G401.6 (cell line): ENCODE measurements at regions not wholly inside any gene's neighbourhood (a gene's known extent, or its start where the extent isn't known, plus 50 kb on each side); places are given as distances from the start of the nearest gene placed in this dataset.

Experiments used
- FAIRE-seq: peaks from 2 replicates; lab custom pipeline; 2012; peaks lifted over from hg19 to GRCh38; lab: Jason Lieb, UNC

DNA sequence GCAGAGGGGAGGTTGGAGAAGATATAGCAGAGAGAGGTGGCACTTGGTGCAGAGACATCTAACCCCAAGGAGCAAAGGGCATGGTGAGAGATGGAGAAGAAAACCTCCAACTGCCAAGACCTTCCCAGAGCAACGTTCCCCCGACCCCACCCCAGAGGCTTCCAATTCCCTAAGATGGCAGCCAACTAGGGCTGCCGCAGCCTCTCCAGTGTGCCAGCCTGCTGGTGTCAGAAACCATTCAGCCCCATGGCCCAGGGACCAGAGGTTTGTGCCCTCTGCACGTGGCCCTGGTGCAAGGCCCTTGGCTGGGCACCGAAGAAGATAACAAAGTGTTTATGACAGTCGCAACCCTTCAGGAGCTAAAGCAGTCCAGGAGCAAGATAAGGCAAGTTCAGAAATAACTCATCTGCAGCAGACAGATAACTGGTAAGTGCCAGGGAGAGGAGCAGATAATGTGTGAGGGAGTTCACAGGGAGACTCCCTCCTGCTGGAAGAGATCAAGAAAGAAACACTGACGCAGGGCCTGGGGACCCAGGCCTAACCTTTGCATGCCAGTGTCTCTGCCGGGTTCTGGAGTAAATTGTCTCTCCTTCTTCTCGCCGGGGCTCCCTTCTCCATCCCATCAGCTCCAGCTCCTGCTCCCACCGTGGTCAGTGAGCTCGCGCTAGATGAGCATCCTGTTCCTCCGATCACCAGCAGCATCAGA lies 66.1 kb upstream of the ID2 start:
- FAIRE-seq = no peak

GRCh38 chr2:8617048-8617447 lies 64.8 kb upstream of the ID2 start:
- no peak for FAIRE-seq

- no peak for FAIRE-seq
Observed at GRCh38 chr2:8617590-8617989, 64.3 kb upstream of the ID2 start.

GRCh38 chr2:8619071-8619470 lies 62.8 kb upstream of the ID2 start:
- FAIRE-seq = no peak

- no peak for FAIRE-seq
Observed at GRCh38 chr2:8620611-8621382, 61.1 kb upstream of the ID2 start.

DNA sequence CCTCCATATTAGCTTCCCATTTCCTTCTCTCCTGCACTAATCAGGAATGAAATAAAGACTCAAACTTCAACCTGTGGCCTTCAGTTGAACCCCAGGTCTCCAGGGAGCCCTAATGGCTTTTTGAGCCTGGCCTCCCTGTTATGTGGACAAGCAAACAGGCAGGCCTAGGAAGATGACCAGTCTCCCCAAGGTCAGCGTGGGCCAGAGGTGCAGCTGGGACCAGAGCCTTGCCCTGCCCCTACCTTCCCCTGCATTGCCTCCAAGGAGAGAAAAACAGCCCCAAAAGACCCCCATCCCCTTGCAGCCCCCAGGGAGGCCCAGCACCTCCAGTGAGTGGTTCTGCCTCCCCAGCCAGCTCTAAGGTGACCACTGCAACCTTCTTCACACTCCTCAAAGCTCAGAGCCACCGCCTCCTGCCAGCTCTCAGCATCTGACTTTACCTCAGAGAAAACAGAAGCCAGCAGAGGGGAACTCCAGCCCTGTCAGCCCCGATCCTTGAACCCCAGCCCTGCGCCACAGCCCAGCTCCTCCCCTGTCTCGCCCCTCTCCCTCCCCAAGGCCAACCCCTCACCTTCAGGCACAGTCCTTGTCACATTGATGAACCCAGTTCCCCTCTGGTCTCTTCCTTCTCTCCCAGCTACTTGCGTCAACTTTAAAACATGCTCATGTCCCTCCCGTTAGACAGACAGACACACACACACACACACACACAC lies 59.5 kb upstream of the ID2 start:
- FAIRE-seq = no peak

GRCh38 chr2:8622924-8623465 lies 58.9 kb upstream of the ID2 start:
- no peak for FAIRE-seq

DNA sequence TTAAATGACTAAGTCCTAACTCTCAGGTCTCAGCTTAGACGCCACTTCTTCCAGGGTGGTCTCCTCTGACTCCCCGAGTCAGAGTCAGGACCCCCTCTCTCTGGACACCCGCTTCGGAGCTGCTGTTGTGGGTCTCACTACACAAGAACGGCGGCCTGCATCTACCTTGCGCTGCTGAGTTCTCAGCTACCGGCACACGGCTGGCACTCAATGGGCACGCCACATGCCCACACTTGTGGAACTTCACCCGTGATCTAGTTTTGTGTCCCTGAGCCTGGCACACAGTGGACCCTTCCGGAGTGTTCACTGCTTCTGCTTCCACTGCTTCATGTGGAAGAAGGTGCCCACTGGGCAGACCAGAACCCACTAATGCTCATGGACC lies 58.3 kb upstream of the ID2 start:
- FAIRE-seq = no peak

DNA sequence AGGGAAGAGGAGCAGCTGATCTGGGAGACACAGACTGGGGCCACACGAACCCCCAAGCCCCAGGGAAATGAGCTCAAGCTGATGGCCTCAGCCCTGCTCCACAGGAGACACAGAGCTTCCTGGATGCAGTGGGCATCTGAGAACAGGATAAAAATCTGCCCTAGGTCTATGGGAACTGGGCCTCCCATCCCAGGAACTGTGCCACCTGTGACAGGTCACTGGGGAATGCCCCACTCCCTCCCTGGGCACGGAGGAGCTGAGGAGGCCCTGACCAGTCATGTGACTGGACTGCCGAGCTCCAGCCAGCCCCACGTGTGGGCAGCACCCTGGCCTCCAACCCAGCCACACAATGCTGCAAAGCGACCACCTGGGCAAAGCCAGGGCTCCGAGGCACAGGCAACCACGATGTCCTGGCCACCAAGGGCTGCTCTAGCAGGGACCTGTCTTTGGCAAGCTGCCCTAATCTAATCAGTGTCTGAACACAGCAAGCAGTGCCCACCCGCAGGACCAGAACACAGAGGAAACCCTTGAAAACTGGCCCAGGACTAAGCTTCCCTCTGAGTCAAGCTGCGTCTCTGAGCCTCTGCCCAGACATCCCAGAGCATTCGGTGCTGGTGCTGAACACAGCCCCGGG lies 57.8 kb upstream of the ID2 start:
- FAIRE-seq = no peak

DNA sequence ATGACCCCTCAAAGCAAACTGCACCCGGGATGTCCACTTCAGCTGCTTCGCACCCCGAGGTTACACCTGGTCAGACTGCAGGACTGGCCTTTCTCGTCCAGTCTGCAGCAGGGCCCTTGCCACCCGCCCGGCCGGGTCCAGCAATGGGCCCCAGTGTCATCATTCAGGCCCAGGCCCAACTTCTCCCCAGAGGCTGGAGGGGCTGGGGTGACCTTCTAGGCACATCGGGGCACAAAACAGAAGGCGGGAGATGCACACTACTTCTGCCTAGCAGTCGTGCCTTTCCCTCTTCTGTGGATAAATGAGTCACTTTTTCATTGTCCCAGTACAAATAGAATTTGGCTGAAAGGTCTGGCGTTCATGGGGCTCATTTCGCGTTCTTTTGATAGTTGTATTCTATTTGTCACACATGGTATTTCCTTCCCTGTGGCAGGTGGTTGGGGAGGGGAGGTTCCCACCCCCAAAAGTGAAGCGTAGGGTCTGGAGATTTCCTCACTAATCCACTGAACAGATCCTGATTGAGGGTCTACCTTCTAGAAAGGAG lies 56.9 kb upstream of the ID2 start:
- FAIRE-seq = no peak

- FAIRE-seq = no peak
Observed at GRCh38 chr2:8625399-8626300, 56.2 kb upstream of the ID2 start.

DNA sequence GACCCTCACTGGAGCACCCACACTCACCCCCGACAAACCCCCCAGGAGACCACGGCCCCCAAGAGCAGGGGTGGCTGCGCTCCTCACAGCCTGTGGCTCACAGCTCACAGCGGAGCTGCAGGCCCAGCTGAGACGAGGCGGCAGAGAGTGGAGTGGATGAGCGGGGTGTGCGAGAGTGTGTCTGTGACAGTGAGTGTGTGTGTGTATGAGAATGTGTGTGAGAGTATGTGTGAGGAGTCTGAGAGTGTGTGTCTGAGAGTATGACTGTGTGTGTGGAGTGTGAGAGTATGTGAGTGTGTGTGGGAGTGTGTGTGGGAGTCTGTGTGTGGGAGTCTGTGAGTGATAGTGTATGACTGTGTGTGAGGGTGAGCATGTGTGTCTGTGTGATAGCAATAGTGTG lies 55.3 kb upstream of the ID2 start:
- no peak for FAIRE-seq

DNA sequence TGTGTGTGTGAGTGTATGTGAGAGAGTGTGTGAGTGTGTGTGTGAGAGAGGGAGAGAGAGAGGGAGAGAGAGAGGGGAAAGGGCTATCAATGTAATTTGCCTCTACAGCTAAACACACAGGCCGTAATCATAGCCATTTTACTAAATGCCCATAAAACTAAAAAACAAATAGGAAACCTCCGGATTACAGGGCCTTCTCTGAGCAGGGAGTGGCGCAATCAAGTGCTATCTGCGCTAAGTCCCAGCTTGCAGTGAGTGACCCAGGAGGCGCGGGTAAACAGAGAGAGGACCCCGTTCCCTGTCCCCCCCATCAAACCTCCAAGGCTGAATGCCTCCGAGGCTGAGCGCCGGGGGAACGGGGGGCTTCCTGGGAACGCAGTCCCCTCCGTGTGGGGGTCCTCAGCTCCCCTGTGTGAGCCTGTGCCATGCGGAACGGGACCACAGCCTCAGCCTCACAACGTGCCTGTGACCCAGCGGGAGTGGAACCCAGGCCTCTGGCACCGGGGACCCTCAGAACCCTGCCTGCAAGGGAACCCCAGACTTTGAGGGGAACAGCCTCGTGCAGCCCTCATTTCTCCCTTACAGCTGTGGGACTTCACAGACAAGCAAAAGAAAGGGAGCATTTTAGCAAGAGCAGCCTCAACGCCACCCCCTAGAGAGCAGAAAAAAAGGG lies 54.7 kb upstream of the ID2 start:
- no peak for FAIRE-seq

- no peak for FAIRE-seq
Observed at GRCh38 chr2:8627692-8628085, 54.2 kb upstream of the ID2 start.

DNA sequence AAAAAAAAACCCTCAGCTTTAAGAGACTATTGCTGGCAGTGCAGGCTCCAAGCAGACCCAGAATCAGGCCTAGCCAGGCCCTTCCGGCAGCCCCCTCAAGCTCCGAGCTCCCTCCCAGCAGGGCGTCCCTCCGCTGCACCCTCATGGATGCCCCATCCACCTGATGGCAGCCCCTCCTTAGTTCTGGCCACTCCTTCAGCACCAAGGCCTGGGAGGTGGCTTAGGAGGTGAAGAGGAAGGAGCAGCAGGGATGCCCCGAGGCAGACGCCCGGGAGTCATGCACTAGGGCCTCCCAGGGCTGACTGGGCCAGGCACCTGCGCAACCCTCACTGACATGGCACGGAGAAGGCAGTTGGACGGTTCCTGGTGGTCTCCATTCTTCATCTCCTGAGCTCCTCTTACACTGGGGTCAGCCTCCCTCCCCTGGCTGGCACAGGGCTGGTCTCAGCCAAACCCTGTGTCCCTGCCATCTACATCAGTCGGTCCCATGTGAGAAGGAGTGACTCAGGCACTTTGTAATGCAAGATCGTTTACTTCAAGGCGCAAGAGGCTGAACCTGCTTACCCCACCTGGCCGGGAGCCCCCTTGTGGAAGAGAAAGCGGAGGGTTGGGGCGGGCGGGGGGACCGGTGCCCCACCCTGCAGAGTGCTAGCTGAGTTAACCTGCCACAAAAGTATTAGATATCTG lies 53.5 kb upstream of the ID2 start:
- no peak for FAIRE-seq

DNA sequence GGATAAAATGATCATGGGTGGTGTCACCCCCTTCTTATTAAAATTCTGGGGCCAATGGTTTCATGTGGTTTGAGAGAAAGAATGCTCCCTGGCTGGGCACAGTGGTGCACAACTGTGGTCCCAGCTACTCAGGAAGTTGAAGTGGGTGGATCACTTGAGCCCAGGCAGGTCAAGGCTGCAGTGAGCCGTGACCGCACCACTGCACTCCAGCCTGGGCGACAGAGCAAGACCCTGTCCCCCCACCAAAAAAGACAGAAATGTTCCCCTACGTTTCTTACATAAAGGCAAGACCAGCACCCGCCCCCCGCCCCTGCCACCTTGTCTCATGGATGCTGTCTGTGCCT lies 53.0 kb upstream of the ID2 start:
- FAIRE-seq = no peak

GRCh38 chr2:8629402-8629801 lies 52.5 kb upstream of the ID2 start:
- no peak for FAIRE-seq

- no peak for FAIRE-seq
Observed at GRCh38 chr2:8630676-8631464, 51.0 kb upstream of the ID2 start.

DNA sequence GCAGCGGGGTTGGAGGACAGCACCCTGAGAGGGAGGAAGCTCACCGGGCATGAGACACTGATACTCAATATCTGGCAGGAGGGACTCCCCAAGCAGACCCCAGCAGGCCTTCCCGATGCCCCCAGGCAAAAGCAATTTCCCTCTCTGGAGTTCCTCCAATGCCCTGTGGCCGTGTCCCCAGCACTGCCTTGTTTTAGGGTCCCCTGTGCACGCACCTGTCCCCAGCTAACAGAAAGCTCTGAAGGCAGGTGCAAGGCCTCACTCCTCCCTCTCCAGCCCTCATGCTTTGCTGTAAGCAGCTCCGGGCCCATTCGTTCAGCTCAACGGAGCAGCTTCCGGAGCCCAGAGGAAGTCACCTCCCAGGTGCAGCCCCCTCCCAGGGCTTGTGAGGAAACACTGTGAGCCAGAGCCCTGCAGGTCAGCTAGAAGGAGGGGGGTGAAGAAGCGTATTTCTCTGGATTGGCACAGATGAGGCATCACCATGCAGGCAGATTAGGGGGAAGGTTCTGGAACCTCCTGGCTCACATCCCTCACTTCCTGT lies 50.3 kb upstream of the ID2 start:
- no peak for FAIRE-seq
